Prostate gland (tissue), 2 donors: ENCODE measurements at regions not wholly inside any gene's neighbourhood (a gene's known extent, or its start where the extent isn't known, plus 50 kb on each side); places are given as distances from the start of the nearest gene placed in this dataset.

Experiments
- POLR2A ChIP-seq: fragments of 450-650 bp; IDR thresholded peaks from one replicate; pipeline ENCODE4 v1.6.1; 2016; ENCODE audit warnings: antibody characterized with exemption, mild to moderate bottlenecking
- POLR2AphosphoS5 ChIP-seq: sonication (generic); formaldehyde crosslinking; IDR thresholded peaks from one replicate; pipeline ENCODE4 v1.6.1; 2017; ENCODE audit warnings: antibody characterized with exemption
- TF ChIP-seq, protein P1 (sequence below), 4 experiments: fragments of 200-600 bp in 2 of 4; fragments of 450-650 bp in 2 of 4; sonication (generic) in 2 of 4; IDR thresholded peaks; 1 replicate in 3 of 4; 2 replicates in 1 of 4; pipeline ENCODE4 v1.5.1; 2016 to 2019; ENCODE audit warnings: antibody characterized with exemption in 4 of 4, mild to moderate bottlenecking in 2 of 4, moderate library complexity in 2 of 4

GRCh38 chr18:41737218-41737617 is 217.8 kb upstream of the PIK3C3 start:
- TF ChIP-seq, protein P1, sequence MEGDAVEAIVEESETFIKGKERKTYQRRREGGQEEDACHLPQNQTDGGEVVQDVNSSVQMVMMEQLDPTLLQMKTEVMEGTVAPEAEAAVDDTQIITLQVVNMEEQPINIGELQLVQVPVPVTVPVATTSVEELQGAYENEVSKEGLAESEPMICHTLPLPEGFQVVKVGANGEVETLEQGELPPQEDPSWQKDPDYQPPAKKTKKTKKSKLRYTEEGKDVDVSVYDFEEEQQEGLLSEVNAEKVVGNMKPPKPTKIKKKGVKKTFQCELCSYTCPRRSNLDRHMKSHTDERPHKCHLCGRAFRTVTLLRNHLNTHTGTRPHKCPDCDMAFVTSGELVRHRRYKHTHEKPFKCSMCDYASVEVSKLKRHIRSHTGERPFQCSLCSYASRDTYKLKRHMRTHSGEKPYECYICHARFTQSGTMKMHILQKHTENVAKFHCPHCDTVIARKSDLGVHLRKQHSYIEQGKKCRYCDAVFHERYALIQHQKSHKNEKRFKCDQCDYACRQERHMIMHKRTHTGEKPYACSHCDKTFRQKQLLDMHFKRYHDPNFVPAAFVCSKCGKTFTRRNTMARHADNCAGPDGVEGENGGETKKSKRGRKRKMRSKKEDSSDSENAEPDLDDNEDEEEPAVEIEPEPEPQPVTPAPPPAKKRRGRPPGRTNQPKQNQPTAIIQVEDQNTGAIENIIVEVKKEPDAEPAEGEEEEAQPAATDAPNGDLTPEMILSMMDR (IDR thresholded peaks at IDR 0.05) = no peak
- TF ChIP-seq POLR2AphosphoS5 (no peak), POLR2A (no peak)
